HG03432 (cell line): ENCODE measurements at regions not wholly inside any gene's neighbourhood (a gene's known extent, or its start where the extent isn't known, plus 50 kb on each side); places are given as distances from the start of the nearest gene placed in this dataset.

ENCODE experiments used
- ATAC-seq: cut with Tn5 transposase; IDR thresholded peaks from one replicate; pipeline ENCODE4 v1.9.1; 2021; ENCODE audit warnings: mild to moderate bottlenecking, moderate library complexity; ENCODE audit not compliant: unreplicated experiment

GRCh38 chr14:21725250-21725649 lies 51.6 kb upstream of the OR4E1 start:
- no peak for ATAC-seq

- no peak for ATAC-seq
Measured at GRCh38 chr14:21724090-21724973, 50.7 kb upstream of the OR4E1 start.

- no peak for ATAC-seq
Measured at GRCh38 chr14:21723431-21724045, 49.9 kb upstream of the OR4E1 start.
